ENCODE measurements at regions not wholly inside any gene's neighbourhood (a gene's known extent, or its start where the extent isn't known, plus 50 kb on each side); places are given as distances from the start of the nearest gene placed in this dataset.

DNA sequence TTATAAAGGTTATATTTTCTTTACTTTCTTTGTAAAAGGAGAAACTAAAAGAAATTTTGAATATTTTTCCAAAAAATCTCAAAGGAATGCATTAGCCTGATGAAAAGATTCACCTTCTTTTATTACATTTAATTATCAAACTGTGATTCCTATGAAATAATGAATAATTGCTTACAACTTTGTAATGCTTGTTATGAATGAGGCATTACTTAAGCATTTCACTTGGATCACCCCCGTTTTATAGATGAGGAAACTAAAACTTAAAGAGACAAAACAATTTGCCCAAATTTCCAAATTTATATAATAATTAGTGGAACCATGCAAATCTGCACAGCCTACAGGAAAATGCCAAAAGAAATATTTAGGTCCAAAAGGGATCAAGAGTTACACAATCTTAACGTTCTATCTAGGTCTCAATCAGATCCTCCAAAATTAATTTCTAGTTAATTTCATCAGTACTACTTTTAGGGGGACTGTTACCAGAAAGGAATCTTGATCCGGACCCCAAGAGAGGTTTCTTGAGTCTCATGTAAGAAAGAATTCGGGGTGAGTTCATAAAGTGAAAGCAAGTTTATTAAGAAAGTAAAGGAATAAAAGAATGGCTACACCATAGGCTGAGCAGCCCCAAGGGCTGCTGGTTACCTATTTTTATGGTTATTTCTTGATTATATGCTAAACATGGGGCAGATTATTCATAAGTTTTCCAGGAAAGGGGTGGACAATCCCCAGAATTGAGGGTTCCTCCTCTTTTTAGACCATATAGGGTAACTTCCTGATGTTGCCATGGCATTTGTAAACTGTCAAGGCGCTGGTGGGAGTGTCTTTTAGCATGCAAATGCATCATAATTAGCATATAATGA, 288.0 kb downstream of the ADGB start:
- no peak for DNase-seq

DNA sequence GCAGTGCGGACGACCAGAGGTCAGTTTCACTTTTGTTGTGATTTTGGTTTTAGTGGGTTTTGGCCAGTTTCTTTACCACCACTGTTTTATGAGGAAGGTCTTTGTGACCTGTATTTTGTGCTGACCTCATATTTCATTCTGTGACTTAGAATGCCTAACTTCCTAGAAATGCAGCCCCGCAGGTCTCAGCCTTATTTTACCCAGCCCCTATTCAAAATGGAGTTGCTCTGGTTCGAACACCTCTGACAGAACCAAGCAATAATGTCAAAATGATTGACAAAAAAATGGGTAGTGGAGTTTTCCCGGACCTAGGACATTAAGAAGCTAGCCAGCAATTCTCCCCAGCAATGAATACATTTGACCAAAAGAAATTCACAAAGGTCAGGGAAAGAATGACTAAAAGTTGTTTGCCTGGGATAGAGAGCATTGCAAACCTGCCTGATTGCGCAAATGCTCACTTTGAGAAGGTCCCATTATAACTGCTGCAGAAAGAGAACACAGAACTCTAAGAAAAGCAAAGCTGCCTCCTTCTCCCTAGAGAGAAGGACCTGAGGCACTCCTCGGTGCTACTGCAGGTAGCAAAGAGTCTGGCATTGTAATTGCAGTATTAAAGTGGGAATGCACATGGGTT, 288.8 kb downstream of the ADGB start:
- no peak for DNase-seq

DNA sequence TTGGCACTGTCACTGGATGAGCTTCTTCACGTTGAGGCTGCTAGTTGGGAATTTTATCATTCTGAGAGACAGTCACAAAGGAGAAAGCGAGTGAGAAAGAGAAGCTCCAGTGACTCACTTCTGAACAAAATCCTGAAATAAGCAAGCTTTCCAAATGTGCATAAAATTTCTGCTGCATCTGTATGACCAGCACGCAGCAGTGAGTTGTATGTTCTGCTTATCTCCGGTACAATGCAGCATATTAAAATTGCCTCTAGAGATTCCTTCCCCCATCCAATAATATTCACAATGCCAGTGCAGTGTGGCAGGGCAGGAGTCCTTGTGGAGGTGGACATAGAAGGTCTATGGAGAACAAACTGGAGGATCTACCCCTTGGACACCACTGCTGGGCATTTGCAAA, 290.5 kb downstream of the ADGB start:
- DNase-seq, result no peak

DNA sequence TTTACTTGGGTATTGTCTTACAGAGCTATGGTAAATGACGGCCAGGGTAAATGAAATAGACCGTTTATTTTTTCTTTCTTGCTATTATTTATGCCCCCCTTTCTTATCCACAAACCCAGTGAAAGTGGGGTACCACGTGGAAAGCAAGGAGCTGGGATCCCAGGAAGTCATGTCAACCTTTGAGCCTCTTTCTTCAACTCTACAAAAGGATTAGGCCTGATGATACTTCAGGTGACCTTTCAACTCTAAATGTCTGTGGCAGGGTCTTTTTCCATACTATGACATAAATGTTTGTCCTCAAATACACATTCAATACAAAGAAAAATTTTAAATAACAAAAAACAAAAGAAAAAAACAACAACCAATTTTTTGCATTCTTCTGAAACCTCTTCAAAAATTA, 291.4 kb downstream of the ADGB start:
- no peak for DNase-seq

DNA sequence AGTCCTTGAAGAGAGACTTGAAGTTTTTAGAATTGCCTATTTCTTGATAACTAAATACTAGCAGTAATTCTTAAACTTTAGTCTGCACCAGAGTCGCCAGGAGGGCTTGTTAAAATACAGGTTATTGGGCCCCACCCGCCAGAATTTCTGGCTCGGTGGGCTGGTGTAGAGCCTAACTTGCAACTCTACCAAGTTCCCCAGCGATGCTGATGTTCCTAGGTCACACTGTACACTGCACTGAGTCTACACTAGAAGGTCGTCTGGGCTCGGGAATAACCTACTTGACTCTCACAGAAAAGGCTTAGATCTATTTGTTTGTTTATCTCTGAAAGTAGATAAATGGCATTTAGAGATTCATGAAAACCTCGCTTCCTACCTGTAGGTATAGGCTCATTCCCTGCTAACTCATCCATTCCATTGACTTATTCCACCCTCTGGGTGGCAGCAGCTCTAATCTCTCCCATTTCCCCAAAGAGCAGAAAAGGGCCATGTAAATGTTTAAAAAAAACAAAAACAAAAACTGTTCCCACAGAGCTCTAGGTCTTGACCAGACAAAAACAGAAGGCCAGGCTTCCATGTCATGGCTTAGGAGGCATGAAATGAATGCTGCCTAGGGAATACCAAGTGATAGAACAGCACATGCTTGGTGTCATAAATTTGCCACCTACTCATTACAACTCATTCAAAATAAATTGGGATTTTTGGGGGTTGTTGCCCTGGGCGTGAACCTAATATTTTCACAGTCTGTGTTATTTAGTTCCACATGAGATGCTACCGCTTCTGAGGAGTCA, 292.1 kb downstream of the ADGB start:
- no peak for DNase-seq

DNA sequence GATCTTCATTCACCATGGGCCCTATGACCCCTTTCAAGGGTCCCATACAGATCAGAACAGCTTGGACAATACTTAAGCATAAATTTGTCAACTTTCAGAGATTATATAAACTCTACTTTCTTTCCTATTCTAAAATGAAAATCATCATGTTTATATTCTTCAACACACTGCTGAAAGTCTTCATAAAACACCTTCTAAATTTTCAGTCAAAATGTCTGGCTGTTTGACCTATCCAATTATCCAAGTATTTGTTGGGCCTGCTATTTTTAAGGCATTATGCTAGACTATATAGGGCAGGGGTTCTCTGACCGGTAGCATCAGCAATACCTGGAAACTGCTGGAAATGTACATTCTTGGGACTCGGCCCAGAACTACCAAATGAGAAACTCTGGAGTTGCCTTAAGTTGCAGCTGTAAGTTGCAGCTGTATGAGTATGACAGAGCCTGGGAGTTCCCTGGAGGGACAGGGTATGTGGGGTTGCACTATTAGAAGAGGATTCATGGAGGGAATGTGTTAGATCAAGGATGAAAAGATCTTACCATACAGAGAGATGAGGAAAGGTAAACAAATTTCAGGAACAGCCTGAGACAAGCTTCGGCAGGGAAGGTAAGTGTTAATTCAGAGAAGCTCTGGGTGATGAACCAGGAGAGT, 293.0 kb downstream of the ADGB start:
- no peak for DNase-seq

DNA sequence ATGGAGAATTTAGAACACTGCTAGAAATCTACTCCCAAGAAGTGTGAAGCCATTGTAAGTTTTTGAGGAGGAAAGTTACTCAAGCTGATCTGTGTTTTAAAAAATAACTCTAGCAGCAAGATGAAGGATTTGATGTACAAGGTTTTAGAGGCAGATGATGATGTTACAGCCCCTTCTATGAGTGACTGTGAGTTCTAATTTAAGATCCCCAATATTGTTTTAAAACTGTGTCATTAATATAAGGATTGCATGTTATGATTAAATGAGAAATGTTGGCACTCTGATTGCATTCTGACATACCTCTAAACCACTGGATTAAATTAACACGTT, 293.5 kb downstream of the ADGB start:
- no peak for DNase-seq

DNA sequence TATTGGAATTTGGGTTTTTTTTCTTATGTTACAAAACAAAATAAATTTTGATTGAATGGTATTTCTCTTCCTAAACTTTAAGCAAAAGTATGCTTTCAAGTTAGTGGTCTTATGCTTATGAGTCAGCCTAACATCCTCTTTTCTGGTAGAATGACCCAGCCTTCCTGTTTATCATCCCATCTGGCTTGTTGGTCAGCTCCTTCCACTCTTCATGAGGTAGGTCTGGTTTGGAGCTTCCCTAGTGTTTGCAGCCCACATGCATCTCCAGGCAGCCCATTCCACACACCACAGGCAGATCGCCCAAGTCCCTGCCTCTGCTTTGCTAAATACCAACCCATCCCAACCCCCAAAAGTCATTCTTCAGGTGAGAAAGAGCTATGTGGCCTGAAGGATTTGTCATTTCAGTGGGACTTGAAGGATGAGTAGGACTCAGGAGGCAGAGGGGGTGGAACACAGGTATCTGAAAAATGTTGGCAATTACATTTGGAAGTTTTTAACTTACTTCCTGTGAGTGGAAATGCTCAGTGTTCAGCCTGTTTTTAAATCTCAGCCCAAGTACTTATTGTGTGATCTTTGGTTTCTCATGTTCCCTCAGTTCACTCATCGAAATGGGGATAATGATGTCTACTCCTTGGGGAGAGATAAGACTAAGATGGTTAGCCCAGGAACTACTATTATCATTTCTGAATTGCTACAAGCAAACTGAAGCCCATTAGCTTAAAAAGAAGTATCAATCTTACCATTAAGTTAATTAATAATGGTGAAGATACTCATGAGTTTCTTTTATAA, 294.0 kb downstream of the ADGB start:
- no peak for DNase-seq

DNA sequence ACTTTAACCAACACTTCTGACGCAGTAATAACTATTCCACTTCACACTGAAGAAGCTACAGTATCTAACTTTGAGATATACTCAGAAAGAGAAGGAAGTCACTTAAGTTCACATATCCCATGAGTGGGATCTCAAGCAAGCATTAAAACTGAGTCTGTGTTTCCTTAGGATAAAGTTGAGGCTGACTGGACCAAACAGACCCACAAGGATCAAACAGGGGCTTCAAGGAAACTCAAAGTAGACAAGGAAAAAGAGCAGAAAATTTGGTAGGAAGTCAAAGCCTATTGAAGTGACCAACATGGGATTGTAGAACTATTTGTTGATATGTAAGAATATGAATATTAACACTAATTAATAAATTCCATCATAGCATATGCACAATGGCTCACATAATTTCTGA, 294.9 kb downstream of the ADGB start:
- no peak for DNase-seq

DNA sequence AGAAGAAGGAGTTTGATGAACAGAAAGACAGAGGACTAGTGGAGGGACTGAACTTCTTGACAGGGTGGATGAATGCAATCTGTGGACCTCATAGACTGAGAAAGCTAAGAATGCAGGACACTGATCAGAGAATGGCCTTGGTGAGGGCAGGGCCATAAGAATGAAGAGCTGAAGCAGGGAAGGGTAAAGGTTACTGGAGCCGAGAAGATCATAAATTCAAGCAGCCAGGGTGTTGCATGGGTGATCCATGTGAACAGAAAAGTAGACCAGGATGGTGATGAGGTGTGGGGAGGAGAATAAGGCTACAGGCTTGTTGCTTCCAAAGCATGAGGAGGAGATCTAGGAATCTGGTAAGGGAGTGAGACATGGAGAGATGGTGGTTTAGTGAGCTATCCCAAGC, 295.9 kb downstream of the ADGB start:
- no peak for DNase-seq

DNA sequence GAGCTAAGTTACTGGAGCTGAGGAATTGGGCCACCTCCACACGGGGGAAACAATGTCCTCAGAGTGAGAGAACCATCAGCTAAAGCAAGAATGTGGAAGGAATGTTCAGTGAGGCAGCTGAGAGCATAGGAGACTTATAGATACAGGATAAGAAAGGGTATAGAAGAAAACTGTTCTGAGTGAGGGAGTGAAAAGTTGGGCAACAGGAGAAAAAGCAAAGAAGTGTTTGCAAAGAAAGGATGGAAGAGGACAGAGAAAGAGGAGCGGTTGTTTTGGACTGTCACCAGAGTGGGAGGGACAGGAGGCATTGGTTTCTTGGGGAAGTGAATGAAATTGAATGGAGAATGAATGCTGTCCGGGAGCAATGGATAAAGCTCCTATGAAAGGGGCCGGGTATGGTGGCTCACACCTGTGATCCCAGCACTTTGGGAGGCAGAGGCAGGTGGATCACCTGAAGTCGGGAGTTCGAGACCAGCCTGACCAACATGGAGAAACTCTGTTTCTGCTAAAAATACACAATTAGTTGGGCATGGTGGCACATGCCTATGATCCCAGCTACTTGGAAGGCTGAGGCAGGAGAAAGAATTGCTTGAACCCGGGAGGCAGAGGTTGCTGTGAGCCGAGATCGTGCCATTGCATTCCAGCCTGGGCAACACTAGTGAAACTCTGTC, 296.5 kb downstream of the ADGB start:
- no peak for DNase-seq

DNA sequence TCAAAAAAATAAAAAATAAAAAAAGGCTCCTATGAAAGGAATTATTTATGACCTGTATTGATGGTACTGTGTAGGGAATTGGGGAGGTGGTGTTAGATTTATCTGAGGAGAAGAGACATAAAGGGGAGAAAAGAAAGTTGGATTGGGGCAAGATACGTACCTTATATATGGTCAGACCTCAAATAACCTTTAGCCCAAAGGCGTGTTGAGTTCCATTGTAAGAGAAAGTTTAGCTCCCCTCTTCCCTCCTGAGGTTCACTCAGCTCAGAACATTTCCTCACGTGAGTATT, 296.9 kb downstream of the ADGB start:
- no peak for DNase-seq

DNA sequence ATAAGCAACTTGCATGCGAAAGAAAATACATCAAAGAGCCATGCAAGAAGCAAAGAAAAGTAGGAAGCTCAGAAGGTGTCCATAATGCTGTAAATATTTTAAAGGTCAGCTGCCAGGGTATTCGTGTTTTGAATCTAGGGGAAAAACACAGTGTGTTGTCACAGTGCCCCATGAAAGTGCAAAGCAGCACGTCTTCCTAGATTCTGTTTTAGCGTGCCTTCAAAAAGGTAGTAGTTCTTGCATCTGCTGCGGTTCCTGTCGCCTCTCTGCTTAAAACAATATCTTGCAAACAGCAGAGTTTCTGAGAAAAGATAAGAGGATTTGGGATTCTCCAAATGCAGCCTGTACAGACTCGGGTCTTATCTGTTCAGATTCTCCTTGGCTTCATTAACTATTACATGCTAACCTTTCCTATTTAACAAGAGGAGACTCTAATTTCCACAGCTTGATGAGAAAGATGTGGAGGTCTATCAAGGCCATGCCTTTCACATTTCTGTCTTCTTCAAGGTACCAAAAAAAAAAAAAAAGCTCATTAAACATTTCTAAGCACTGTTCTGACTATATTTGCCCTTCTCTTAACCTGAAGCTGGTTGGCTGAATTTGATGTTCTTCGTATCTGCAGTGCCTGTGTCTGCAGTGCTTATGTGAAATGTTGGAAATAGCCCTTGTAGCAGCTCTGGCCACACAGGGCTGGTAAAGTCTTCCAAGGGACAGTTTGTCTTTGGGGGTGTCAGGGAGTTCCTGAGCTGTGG, 297.5 kb downstream of the ADGB start:
- no peak for DNase-seq

DNA sequence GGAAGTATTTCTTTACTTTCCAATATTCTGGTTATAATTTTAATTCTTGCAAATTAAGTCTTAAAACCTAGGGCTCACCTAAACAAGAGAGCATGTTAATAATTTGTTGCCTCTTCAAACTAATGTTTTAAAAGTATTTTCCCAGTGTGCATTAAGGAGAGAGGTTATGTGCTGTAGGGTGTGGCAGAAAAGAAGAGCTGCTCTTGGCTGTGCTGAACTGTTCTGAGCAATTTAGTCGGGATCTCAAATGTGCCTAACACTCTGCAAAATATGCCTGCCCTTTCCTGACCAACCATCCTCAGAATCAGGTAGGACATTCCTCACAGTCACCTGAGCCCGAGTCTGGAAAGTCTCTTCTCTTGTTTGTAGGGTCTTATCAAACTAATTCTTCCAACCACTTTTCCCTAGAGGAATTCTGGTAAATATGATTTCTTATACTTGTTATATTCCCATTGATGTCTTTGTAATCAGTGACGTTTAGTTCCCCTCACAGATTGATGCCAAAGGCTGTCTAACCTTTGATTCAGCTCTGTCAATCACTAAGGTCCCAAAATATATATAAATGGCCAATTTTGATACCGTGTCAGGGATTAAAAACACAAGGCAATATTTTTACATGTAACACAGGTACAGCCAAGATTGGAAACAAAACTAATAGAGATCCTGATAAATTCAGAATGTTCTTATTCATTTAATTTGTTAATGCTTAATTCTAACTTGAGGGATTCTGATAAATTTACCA, 298.4 kb downstream of the ADGB start:
- DNase-seq, result no peak

DNA sequence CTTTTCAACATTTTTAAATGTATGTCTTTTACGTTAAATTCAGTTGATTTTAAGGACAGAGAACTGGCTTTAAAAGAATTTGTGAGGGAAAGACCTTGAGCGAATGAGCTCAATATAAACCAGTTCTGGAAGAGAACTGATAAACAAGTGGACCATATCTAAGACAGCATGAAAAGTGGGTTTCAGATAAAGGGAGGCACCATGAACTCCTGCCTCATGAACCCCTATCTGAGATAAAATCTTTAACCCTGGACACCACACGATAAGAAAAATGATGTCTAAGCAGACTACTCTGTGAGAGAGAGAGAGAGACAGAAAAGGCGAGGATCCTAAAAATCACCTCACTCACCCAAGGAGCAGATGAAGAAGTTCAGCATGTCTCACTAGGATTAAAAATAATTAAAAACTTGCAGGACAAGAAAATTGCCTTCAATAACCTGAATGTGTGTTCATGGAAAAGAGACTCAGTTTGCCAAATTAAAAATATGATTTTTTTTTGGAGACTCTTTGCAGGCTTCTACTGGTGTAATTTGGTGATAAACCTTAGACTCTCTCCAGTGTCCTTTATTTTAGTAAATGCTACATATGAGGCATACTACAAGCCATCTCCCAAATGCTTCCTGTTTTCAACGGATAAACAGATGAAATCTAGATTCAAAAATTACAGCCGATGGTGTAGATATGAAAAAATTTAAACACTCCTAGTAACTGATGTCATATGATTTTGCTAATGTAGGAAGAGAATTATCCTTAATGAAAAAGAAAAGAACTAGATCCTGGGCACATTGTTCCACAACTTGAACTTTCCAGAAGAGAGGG, 299.5 kb downstream of the ADGB start:
- no peak for DNase-seq

DNA sequence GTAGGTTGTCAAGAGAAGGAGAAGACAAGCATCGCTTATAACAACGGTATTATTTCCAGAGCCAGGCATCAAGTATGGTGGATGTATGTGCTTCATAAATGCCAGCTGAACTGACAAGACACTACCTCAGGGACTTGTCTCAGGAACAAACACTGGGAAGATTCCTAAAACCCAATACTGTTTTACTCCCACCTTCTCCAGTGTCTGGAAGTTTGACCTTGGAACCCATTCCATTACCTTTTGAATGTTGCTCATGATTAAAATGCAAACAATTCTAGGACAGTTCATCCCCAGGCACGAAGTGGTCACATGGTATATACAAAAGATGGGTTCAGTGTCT, 300.1 kb downstream of the ADGB start:
- no peak for DNase-seq

DNA sequence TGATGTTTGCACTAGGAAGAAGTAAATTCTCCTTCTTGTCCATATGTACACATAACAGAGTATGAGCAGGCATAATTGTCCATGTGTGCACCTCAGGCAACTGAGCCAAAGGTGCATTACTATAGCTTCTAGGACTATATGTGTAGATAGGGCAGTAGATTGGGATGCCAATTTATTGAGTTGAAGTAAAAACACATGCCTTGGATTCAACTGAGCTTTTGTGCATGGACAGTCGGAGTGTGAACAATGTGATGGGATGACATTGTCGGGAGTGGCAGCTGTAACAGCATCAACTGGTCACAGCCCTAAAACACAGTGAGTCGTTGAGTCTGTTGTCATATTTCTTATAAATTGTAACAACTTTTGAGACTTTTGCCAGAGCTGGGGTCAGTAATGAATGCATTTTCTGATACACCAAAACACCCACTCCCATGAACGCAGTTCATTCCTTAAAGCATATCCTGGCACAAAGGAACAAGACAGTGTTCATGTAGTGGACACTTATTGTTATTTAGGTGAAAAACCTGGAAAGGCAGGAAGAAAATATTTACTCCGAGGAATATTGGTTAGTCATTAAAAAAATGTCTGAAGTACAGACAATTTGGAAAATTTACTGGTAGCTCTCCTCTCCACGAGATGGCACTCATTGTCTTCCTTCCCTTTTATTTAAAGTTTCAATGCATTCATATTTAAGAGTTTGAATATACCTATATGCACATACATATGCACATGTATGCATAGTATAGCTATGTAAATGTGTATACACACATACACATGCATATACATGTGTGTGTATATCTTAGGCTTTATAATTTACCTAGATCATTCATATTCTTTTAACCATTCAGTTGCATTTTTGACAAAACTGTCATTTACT, 302.0 kb upstream of the STXBP5 start:
- DNase-seq, result no peak

DNA sequence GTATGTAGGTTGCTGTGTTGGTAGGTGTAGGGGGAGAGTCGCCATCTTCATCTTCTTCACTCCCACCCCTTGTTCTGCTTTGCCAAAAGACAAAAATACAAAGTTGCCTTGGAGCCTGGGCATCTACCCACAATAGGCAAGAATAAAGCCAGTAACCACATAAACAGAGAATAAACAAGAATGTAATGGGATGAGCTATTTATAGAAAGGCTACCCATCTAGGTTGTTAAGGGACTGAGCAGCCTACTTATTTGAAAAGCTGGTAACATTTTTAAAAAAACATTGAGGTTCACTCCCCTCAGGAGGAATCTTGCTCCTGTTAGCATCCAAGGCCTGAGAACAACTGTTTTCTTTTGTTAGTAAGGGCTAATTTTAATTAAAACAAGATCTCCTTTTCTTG, 301.4 kb upstream of the STXBP5 start:
- DNase-seq, result no peak

DNA sequence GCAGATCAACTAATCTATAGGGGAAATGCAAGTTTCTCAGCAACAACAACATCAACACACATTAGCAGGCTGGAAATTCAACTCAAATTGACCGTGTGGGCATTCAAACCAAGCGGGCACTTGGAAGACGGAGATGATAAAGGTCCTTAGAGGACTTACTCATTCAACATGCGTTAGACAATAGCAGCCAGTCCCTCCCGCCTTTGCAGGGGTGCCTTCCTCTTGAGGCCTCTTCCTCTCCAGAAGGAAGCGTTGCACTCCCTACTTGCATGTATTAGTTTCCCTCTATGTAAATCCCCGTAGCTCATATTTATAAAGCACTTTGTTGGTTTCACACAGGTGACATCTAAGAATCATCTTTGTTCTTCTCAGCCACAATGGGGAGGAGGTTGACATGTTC, 300.8 kb upstream of the STXBP5 start:
- DNase-seq, result no peak

Data from NCI-H2029 treated with DMSO at 0.1 percent for 48 hours (cell line).